GM12872 (cell line): ENCODE measurements at regions not wholly inside any gene's neighbourhood (a gene's known extent, or its start where the extent isn't known, plus 50 kb on each side); places are given as distances from the start of the nearest gene placed in this dataset.

Source experiments
- CTCF ChIP-seq: IDR thresholded peaks from 3 replicates; pipeline ENCODE4 v1.5.1; 2011; ENCODE audit warnings: low read depth, mild to moderate bottlenecking, low read length, moderate library complexity; ENCODE audit not compliant: insufficient read depth

GRCh38 chr21:25496825-25497482 lies 110.3 kb downstream of the MRPL39 start:
- TF ChIP-seq CTCF: no peak

GRCh38 chr21:25494804-25495203 lies 112.5 kb downstream of the MRPL39 start:
- TF ChIP-seq CTCF: no peak

- TF ChIP-seq CTCF: no peak
Measured at GRCh38 chr21:25493722-25494121, 113.6 kb downstream of the MRPL39 start.

GRCh38 chr21:25491267-25491666 lies 116.0 kb downstream of the MRPL39 start:
- TF ChIP-seq CTCF: no peak

- no peak for TF ChIP-seq CTCF
Measured at GRCh38 chr21:25490742-25491141, 116.5 kb downstream of the MRPL39 start.

GRCh38 chr21:25489673-25490072 lies 117.6 kb downstream of the MRPL39 start:
- TF ChIP-seq CTCF: no peak

- no peak for TF ChIP-seq CTCF
Measured at GRCh38 chr21:25487046-25487594, 120.2 kb downstream of the MRPL39 start.

GRCh38 chr21:25485914-25486313 lies 121.4 kb downstream of the MRPL39 start:
- no peak for TF ChIP-seq CTCF
